ENCODE measurements at regions not wholly inside any gene's neighbourhood (a gene's known extent, or its start where the extent isn't known, plus 50 kb on each side); places are given as distances from the start of the nearest gene placed in this dataset.

DNA sequence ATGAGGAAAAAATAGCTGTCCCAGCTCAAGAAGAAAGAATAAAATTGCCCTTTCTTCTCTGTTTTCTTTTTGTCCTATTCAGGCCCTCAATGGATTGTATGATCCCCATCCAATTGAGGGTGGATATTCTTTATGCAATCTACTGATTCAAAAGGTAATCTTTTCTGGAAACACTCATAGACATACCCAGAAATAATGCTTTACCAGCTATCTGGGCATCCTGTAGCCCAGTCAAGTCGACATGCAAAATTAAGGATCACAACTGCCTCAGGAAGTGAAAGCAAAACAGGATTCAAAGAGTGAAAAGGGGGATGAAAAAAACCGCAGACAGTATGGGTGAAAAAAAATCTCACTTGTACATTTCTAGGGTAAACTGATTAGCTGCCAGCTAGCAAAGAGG lies 410.1 kb downstream of the TBC1D32 start:
- Histone ChIP-seq H3K27ac (ENCODE audit: extremely low read depth, low read depth, low read length) (no peak overlapping the region), H3K36me3 (ENCODE audit: control insufficient read depth in 2 of 2, insufficient read depth in 1 of 2, low read length in 2 of 2) (no peaks in the 10 kb centered on the region), H3K9me3 (ENCODE audit: control insufficient read depth, insufficient read depth, low read depth, low read length) (no peaks in the 10 kb centered on the region; the same call in 1 of the 2 replicates), H3K4me3 (ENCODE audit: low read depth, low read length) (no peak overlapping the region), H3K4me1 (ENCODE audit: control insufficient read depth, insufficient read depth, low read length) (no peaks in the 10 kb centered on the region)
- CTCF ChIA-PET: interaction anchor here (0.6 kb wide), 1 partner anchor 19 kb away, joined by 4 read pairs; no protein-coding TSS in a partner anchor
- POLR2A ChIA-PET: no interaction called here
- TF ChIP-seq, protein P1, sequence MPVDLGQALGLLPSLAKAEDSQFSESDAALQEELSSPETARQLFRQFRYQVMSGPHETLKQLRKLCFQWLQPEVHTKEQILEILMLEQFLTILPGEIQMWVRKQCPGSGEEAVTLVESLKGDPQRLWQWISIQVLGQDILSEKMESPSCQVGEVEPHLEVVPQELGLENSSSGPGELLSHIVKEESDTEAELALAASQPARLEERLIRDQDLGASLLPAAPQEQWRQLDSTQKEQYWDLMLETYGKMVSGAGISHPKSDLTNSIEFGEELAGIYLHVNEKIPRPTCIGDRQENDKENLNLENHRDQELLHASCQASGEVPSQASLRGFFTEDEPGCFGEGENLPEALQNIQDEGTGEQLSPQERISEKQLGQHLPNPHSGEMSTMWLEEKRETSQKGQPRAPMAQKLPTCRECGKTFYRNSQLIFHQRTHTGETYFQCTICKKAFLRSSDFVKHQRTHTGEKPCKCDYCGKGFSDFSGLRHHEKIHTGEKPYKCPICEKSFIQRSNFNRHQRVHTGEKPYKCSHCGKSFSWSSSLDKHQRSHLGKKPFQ (tag by site-specific recombination; IDR thresholded peaks at IDR 0.05): no peak
- TF ChIP-seq ZNF621 (tag by site-specific recombination; IDR thresholded peaks at IDR 0.05) (no peak), YY1 (tag by site-specific recombination; IDR thresholded peaks at IDR 0.05) (no peak), BCL11B (tag by site-specific recombination; IDR thresholded peaks at IDR 0.05; ENCODE audit: low read depth) (no peak), ZNF776 (tag by site-specific recombination; IDR thresholded peaks at IDR 0.05; ENCODE audit: borderline replicate concordance) (no peak), ZNF335 (tag by site-specific recombination; conservative IDR thresholded peaks at IDR 0.05) (no peak), ZNF707 (tag by site-specific recombination; IDR thresholded peaks at IDR 0.05) (no peak), ZNF157 (tag by site-specific recombination; IDR thresholded peaks at IDR 0.05) (no peak), ZNF175 (tag by site-specific recombination; IDR thresholded peaks at IDR 0.05) (no peak), MYNN (tag by site-specific recombination; IDR thresholded peaks at IDR 0.05; ENCODE audit: borderline replicate concordance) (no peak), ZNF138 (tag by site-specific recombination; IDR thresholded peaks at IDR 0.05; ENCODE audit: borderline replicate concordance) (no peak), ZNF266 (tag by site-specific recombination; IDR thresholded peaks at IDR 0.05; ENCODE audit: low read depth) (no peak), ZNF274 (IDR thresholded peaks at IDR 0.05; ENCODE audit: low read length) (no peak), ZNF274 (tag by site-specific recombination; IDR thresholded peaks at IDR 0.05; ENCODE audit: borderline replicate concordance) (no peak), ZNF473 (tag by site-specific recombination; IDR thresholded peaks at IDR 0.05) (no peak)

DNA sequence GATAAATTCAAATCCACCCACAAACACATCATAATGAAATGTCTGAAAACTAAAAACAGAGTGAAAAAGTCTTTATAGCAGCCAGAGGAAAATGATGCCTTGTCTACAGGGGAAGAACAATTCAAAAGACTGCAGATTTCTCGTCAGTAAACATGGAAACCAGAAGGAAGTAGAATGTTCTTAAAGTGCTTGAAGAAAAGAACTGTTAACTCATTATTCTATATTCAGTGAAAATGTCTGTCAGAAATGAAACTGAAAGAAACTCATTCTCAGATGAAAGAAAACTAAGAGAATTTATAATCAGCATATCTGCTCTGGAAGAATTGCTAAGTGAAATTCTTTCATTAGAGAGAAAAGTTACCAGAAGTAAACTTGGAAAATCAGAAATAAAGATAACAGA lies 416.1 kb downstream of the TBC1D32 start:
- Histone ChIP-seq H3K27ac (ENCODE audit: extremely low read depth, low read depth, low read length) (no peak overlapping the region), H3K4me1 (ENCODE audit: control insufficient read depth, insufficient read depth, low read length) (no peaks in the 10 kb centered on the region), H3K9me3 (ENCODE audit: control insufficient read depth, insufficient read depth, low read depth, low read length) (no peaks in the 10 kb centered on the region), H3K4me3 (ENCODE audit: low read depth, low read length) (no peak overlapping the region), H3K36me3 (ENCODE audit: control insufficient read depth in 2 of 2, insufficient read depth in 1 of 2, low read length in 2 of 2) (no peaks in the 10 kb centered on the region)
- ChIA-PET POLR2A (no interaction called here), CTCF (no interaction called here)
- no peak for TF ChIP-seq ZFP69B (tag by site-specific recombination; IDR thresholded peaks at IDR 0.05)
- TF ChIP-seq ZNF394 (tag by site-specific recombination; IDR thresholded peaks at IDR 0.05; ENCODE audit: borderline replicate concordance): no peak
- no peak for TF ChIP-seq ZNF707 (tag by site-specific recombination; IDR thresholded peaks at IDR 0.05)
- no peak for TF ChIP-seq HOXC10 (CRISPR knock-in tag; IDR thresholded peaks at IDR 0.05)
- no peak for TF ChIP-seq ZNF549 (tag by site-specific recombination; IDR thresholded peaks at IDR 0.05)
- TF ChIP-seq ZBTB48 (tag by site-specific recombination; IDR thresholded peaks at IDR 0.05): no peak
- no peak for TF ChIP-seq ZBTB1 (tag by site-specific recombination; IDR thresholded peaks at IDR 0.05)
- no peak for TF ChIP-seq ZFP3 (tag by site-specific recombination; IDR thresholded peaks at IDR 0.05; ENCODE audit: low read depth)
- TF ChIP-seq ZNF658 (tag by site-specific recombination; IDR thresholded peaks at IDR 0.05): no peak
- no peak for TF ChIP-seq ZNF239 (tag by site-specific recombination; IDR thresholded peaks at IDR 0.05)
- TF ChIP-seq, protein P2, sequence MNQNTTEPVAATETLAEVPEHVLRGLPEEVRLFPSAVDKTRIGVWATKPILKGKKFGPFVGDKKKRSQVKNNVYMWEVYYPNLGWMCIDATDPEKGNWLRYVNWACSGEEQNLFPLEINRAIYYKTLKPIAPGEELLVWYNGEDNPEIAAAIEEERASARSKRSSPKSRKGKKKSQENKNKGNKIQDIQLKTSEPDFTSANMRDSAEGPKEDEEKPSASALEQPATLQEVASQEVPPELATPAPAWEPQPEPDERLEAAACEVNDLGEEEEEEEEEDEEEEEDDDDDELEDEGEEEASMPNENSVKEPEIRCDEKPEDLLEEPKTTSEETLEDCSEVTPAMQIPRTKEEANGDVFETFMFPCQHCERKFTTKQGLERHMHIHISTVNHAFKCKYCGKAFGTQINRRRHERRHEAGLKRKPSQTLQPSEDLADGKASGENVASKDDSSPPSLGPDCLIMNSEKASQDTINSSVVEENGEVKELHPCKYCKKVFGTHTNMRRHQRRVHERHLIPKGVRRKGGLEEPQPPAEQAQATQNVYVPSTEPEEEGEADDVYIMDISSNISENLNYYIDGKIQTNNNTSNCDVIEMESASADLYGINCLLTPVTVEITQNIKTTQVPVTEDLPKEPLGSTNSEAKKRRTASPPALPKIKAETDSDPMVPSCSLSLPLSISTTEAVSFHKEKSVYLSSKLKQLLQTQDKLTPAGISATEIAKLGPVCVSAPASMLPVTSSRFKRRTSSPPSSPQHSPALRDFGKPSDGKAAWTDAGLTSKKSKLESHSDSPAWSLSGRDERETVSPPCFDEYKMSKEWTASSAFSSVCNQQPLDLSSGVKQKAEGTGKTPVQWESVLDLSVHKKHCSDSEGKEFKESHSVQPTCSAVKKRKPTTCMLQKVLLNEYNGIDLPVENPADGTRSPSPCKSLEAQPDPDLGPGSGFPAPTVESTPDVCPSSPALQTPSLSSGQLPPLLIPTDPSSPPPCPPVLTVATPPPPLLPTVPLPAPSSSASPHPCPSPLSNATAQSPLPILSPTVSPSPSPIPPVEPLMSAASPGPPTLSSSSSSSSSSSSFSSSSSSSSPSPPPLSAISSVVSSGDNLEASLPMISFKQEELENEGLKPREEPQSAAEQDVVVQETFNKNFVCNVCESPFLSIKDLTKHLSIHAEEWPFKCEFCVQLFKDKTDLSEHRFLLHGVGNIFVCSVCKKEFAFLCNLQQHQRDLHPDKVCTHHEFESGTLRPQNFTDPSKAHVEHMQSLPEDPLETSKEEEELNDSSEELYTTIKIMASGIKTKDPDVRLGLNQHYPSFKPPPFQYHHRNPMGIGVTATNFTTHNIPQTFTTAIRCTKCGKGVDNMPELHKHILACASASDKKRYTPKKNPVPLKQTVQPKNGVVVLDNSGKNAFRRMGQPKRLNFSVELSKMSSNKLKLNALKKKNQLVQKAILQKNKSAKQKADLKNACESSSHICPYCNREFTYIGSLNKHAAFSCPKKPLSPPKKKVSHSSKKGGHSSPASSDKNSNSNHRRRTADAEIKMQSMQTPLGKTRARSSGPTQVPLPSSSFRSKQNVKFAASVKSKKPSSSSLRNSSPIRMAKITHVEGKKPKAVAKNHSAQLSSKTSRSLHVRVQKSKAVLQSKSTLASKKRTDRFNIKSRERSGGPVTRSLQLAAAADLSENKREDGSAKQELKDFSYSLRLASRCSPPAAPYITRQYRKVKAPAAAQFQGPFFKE (tag by site-specific recombination; IDR thresholded peaks at IDR 0.05; ENCODE audit: borderline replicate concordance): no peak
- TF ChIP-seq KLF1 (tag by site-specific recombination; IDR thresholded peaks at IDR 0.05): no peak
- TF ChIP-seq TCF7L2 (IDR thresholded peaks at IDR 0.05; ENCODE audit: borderline replicate concordance, low read depth, low read length): no peak

Measured in HEK293 (cell line).